NAMALWA (cell line): ENCODE measurements at regions not wholly inside any gene's neighbourhood (a gene's known extent, or its start where the extent isn't known, plus 50 kb on each side); places are given as distances from the start of the nearest gene placed in this dataset.
A peak's percentile ranks its signal among the peaks of the same experiment; 100 is the strongest.

Experiments used
- DNase-seq: peaks from one replicate; pipeline ENCODE4 v3.0.0-alpha.2; 2015; ENCODE audit warnings: low spot score

GRCh38 chr6:139514819-139515218 is 140.4 kb upstream of the CITED2 start:
- DNase-seq: no peak

GRCh38 chr6:139510040-139510790 is 135.8 kb upstream of the CITED2 start:
- DNase-seq: no peak

- no peak for DNase-seq
These were observed 134.7 kb upstream of the CITED2 start for GRCh38 chr6:139509167-139509566.

- no peak for DNase-seq
These were observed 134.1 kb upstream of the CITED2 start for GRCh38 chr6:139508576-139508975.

GRCh38 chr6:139508023-139508422 is 133.6 kb upstream of the CITED2 start:
- no peak for DNase-seq

DNA sequence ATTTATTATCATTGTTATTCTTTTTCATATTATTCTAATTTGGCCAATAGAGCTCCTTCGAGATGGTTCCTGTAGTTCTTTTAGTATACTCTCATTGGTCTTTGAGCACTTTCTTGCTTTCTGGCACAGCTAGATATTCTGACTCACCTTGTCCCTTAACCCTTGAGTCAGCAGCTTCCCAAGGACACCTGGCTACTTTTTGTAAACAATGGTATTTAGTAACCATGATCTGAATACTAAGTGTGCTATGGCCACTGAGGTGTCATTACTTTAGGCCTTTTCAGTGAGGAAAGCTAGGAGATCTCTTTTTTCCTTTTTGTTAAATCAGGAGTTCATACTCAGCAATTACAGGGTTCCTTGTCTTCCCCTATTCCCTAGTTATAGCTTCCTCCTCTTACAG is 126.5 kb upstream of the CITED2 start:
- DNase-seq: no peak

- DNase-seq: no peak
These were observed 124.3 kb upstream of the CITED2 start for GRCh38 chr6:139498715-139499114.

DNA sequence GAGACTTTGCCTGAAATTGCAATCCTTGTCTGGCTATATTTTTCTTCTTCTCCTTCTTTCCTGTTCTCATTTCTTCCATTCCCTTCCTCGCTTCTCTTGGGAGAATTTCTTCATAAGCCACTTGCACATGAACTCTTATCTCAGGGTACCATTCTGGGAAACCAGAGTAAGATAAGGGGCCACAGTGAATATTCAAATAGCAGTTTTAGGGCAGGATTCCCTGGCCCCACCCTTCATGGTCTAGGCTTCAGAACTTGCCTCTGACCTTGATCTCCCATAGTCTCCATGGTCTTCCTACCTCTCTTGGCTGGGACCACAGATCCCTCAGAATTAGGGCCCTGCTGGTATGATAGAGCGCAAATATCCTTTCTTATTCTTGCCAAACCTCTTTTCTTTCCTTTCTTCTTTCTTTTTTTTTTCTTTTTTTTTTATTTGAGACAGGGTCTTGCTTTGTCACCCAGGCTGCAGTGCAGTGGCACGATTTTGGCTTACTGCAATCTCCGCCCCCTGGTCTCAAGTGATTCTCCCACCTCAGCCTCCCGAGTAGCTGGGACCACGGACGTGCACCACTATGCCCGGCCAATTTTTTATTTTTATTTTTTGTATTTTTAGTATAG is 123.0 kb upstream of the CITED2 start:
- DNase-seq: no peak

- no peak for DNase-seq
These were observed 122.4 kb upstream of the CITED2 start for GRCh38 chr6:139496654-139497344.

- DNase-seq: no peak
These were observed 120.0 kb upstream of the CITED2 start for GRCh38 chr6:139494376-139494990.

- DNase-seq: peak; percentile 29
These were observed 116.0 kb upstream of the CITED2 start for GRCh38 chr6:139490482-139490881.

- DNase-seq: no peak
These were observed 112.0 kb upstream of the CITED2 start for GRCh38 chr6:139486476-139486799.

DNA sequence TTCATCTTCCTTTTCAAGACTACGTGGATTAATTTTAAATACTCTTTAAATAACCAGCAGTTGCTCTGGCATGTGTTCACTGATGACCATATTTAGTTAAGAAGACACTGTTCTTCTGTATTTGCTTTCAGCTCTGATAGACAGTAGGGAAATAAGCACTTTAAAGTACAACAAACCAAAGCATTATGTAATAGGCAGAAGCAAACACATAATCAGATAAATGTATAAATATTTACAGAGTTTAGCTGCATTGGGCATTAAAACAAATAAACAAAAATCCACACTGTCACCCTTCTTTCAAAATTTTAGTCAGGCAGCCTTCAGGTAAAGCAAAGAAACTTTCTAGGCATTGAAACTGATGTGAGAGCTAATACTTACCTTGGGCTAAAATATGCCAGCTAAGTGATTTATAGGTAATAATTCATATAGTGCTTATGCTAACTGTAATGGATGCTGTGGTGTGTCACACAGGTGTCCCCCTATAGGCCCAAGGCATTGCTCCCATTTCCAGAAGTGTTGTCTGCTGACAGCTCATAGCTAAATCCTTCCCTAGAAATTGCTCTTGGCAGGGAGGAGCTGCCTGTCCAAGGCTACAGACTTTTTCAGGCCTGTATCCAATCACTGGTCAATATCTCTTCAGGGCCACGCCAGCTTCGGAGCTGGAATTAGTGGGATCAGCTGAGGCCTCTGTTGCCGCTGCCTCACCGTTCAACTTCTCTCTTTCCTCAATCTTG is 111.5 kb upstream of the CITED2 start:
- no peak for DNase-seq

GRCh38 chr6:139485185-139485584 is 110.7 kb upstream of the CITED2 start:
- DNase-seq: no peak

DNA sequence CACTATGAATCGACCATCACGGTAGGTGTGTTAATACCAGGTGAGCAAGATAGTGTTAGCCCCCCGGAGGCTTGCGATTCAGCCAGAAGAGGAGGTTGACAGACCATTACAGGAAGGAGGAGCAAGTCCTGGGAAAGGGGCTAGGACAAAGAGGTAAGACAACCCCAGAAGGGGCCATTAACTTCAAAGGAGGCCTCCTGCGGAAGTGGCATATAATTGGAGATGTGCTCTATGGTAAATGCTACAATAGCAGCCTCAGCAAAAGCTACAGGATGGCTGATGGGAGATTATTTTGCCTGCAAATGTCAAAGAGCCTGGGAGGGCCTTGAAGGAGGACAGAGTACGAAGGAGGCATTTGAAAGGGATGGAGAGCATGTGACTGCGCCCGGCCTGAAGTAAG is 108.6 kb upstream of the CITED2 start:
- DNase-seq: no peak

DNA sequence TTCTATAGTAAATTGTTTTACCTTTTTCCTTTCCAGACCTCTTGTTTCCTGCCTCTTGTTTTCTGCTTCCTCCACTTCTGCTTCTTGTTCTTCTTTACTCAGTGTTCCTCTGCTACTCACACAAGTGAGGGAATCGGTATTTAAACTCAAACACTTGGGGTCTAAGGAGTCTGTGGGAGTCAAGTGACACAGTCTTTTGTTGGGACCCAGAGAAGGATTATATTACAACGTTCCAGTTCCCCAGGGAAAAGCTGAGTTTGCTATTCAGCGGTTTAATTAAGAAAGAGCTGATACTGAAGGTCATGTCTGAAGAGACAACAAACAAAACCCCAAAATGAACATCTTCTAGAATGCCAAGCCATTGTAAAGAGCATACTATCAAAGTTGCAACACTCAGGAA is 107.8 kb upstream of the CITED2 start:
- DNase-seq: no peak

DNA sequence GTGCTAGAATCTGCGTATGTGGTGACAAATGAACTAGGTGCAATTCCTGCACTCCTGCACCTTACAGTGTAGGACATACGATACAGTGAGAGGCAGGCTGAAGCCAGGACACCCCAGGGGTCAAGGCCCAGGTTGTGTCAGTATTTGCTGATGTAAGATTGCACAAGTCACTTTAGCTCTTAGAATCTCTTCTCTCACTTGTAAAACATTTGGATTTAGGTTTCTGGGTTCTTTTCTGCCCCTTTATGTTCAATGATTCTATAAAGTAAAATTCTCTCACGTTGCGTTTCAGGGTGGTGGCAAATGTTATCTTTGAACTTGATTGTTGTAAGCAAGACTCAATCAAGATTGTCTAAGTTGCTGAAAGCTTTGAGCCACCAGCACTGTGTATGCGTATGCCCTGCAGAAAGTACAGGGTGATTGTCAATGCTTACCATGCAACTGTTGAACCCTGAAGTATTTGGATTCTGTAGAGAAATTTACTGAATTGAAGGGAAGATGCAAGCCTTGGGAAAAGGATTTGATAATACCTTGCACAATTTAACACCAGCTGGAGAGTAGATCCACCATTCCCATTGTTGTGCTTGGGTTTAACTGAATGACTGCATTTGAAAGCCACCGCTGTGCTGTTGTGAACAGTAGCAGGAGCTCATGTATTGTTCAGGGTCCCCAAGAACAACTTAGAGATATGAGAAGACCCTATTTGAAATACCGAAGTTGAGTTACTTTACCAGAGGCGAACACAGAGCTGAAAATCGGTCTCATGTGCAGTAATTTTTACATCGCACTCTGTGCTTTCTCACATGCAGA is 106.1 kb upstream of the CITED2 start:
- no peak for DNase-seq

- no peak for DNase-seq
These were observed 105.2 kb upstream of the CITED2 start for GRCh38 chr6:139479433-139480222.

DNA sequence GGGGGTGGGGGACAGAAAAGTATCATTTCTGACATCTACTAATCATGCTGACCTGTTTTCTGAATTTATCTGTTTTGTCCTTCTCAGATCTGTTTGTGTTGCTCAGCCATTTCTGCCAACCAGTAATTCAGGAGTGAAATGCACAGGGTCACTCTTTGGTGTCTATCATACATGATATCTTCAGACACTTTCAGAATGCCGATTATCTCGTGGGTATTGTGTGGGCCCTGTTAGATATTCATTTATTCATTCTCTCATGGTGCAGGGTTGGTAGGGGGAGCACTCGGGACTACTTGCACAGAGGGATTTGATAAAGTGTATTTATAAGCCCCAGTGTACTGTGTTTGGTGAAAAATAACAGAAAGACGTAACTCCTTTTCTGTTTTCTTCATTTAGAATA is 101.2 kb upstream of the CITED2 start:
- no peak for DNase-seq

- no peak for DNase-seq
These were observed 100.8 kb upstream of the CITED2 start for GRCh38 chr6:139475241-139475640.
